ENCODE measurements at regions not wholly inside any gene's neighbourhood (a gene's known extent, or its start where the extent isn't known, plus 50 kb on each side); places are given as distances from the start of the nearest gene placed in this dataset.

DNA sequence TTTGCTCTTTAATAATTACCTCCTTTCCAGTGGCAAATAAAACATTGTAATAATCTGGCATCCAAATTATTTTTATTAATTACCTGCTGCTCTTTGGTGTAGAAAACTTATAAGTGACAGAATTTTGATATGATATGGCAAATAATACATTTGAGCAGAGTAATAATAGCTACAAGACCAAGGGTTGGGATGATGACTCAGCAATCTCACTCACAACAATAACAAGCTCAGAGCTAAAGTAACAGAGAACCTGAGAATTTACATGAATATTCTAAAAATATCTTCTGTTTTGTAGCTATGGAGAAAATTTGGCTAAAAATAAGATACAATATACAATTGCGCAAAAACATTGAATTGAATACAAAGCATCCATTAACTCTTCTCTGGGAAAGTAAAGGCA, 480.8 kb upstream of the COBL start:
- H3K4me3 Mint-ChIP-seq, result no peak overlapping the region
- H3K4me1 Mint-ChIP-seq, result no peaks in the 10 kb centered on the region
- DNase-seq (ENCODE audit: low spot score in 2 of 2) (no peak), ATAC-seq (replicated peaks; ENCODE audit: extremely low read depth, poor library complexity, severe bottlenecking) (no peak)
- H3K27me3 Mint-ChIP-seq, result no peaks in the 10 kb centered on the region
- H3K36me3 Mint-ChIP-seq (ENCODE audit: insufficient read depth), result no peaks in the 10 kb centered on the region
- no peak overlapping the region for H3K27ac Mint-ChIP-seq (ENCODE audit: low read depth)
- peaks cover 13% of the 10 kb centered on the region for H3K9me3 Mint-ChIP-seq

DNA sequence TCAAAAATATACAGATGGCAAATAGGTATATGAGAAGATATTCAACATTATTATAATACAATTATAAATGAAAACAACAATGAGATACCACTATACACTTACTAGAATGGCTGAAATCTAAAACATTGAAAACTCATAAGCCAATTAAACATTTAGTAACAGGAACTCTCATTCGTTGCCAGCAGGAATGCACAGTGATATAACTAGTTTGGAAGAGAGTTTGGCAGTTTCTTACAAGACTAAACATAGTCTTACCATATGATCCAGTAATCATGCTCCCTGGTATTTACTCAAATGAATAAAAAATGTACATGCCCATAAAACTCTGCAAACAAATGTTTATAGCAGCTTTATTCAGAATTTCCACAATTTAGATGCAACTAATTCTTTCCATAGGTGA, 476.2 kb upstream of the COBL start:
- Mint-ChIP-seq H3K4me3 (no peak overlapping the region), H3K4me1 (no peaks in the 10 kb centered on the region), H3K27me3 (no peaks in the 10 kb centered on the region), H3K27ac (ENCODE audit: low read depth) (no peak overlapping the region), H3K36me3 (ENCODE audit: insufficient read depth) (no peaks in the 10 kb centered on the region), H3K9me3 (peaks cover 24% of the 10 kb centered on the region)
- no peak for ATAC-seq (replicated peaks; ENCODE audit: extremely low read depth, poor library complexity, severe bottlenecking)
- DNase-seq (ENCODE audit: low spot score in 2 of 2), result no peak

DNA sequence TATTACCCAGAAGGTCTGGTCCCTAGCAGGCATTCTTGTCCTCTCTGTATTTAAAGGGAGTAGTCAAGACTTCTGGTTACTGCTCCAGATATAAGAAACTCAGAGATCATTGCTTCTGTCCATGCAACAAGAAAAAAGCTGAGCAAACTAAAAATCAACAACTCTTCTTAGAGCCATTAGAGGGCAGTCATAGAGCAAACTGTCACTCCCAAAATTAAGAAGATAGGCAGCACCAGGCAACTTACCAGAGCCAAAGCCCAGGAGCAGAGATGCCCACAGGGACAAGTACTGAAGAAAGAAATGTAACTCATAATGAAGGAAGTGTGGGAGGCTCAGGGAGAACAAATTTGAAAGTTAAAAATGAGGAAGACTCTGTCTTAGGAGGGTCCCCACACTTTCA, 472.9 kb upstream of the COBL start:
- DNase-seq (ENCODE audit: low spot score in 2 of 2) (no peak), ATAC-seq (replicated peaks; ENCODE audit: extremely low read depth, poor library complexity, severe bottlenecking) (no peak)
- Mint-ChIP-seq H3K36me3 (ENCODE audit: insufficient read depth) (no peaks in the 10 kb centered on the region), H3K27me3 (no peaks in the 10 kb centered on the region), H3K9me3 (peaks cover 21% of the 10 kb centered on the region), H3K4me1 (no peaks in the 10 kb centered on the region), H3K27ac (ENCODE audit: low read depth) (no peak overlapping the region), H3K4me3 (no peak overlapping the region)

- no peak for DNase-seq (ENCODE audit: low spot score in 2 of 2)
- H3K4me1 Mint-ChIP-seq, result no peaks in the 10 kb centered on the region
- no peak overlapping the region for H3K27ac Mint-ChIP-seq (ENCODE audit: low read depth)
- H3K27me3 Mint-ChIP-seq, result no peaks in the 10 kb centered on the region
- H3K36me3 Mint-ChIP-seq (ENCODE audit: insufficient read depth), result no peaks in the 10 kb centered on the region
- peaks cover 21% of the 10 kb centered on the region for H3K9me3 Mint-ChIP-seq
- H3K4me3 Mint-ChIP-seq, result no peak overlapping the region
- ATAC-seq (replicated peaks; ENCODE audit: extremely low read depth, poor library complexity, severe bottlenecking), result no peak
Observed at GRCh38 chr7:51786284-51786683, 469.7 kb upstream of the COBL start.

- ATAC-seq (replicated peaks; ENCODE audit: extremely low read depth, poor library complexity, severe bottlenecking), result no peak
- no peak overlapping the region for H3K4me3 Mint-ChIP-seq
- H3K27me3 Mint-ChIP-seq, result no peaks in the 10 kb centered on the region
- H3K4me1 Mint-ChIP-seq, result no peaks in the 10 kb centered on the region
- peaks cover 21% of the 10 kb centered on the region for H3K9me3 Mint-ChIP-seq
- no peaks in the 10 kb centered on the region for H3K36me3 Mint-ChIP-seq (ENCODE audit: insufficient read depth)
- H3K27ac Mint-ChIP-seq (ENCODE audit: low read depth), result no peak overlapping the region
- no peak for DNase-seq (ENCODE audit: low spot score in 2 of 2)
Observed at GRCh38 chr7:51785876-51786275, 469.3 kb upstream of the COBL start.

DNA sequence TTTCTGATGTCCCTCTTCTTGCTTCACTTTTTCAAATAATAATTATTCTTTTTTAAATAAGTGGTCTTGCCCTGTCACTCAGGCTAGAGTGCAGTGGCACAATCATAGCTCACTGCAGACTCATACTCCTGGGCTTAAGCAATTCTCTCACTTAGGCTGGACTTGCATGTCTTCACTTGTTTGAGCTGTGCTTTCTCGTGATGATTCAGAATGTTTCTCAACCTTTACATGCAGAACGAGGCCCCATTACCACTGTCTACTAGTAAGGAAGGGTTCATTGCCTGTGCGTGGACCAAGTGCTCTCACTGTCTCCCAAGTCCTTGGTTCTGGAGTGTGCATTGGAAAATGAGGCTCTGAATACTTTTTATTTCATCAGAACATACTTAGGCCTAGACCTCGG, 468.6 kb upstream of the COBL start:
- Mint-ChIP-seq H3K4me1 (no peaks in the 10 kb centered on the region), H3K27me3 (no peaks in the 10 kb centered on the region), H3K4me3 (no peak overlapping the region), H3K36me3 (ENCODE audit: insufficient read depth) (no peaks in the 10 kb centered on the region), H3K9me3 (peaks cover 21% of the 10 kb centered on the region), H3K27ac (ENCODE audit: low read depth) (no peak overlapping the region)
- DNase-seq (ENCODE audit: low spot score in 2 of 2) (no peak), ATAC-seq (replicated peaks; ENCODE audit: extremely low read depth, poor library complexity, severe bottlenecking) (no peak)

- Mint-ChIP-seq H3K27ac (ENCODE audit: low read depth) (no peak overlapping the region), H3K4me1 (no peaks in the 10 kb centered on the region), H3K36me3 (ENCODE audit: insufficient read depth) (no peaks in the 10 kb centered on the region), H3K4me3 (no peak overlapping the region), H3K27me3 (no peaks in the 10 kb centered on the region), H3K9me3 (peaks cover 24% of the 10 kb centered on the region)
- DNase-seq (ENCODE audit: low spot score in 2 of 2) (no peak), ATAC-seq (replicated peaks; ENCODE audit: extremely low read depth, poor library complexity, severe bottlenecking) (no peak)
Observed at GRCh38 chr7:51783241-51783640, 466.6 kb upstream of the COBL start.

DNA sequence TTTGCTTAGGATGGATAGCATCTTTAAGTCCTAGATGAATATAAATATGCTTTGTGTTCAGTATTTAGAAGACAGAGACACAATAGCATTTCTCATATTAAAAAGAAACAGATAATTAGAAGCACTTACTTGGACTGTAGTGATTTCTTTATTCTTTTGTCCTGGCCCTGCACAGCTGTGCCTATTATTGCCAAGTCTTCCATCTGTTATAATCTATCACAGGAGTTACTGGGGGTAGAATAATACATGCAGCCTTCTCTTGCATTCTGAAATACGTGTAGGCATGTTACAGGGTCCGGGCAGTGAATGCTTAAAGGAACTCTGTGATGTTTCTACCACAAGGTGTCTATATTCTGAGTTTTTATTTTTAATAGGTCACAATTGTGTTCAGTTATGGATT, 461.5 kb upstream of the COBL start:
- H3K27me3 Mint-ChIP-seq, result no peaks in the 10 kb centered on the region
- peaks cover 19% of the 10 kb centered on the region for H3K9me3 Mint-ChIP-seq
- ATAC-seq (replicated peaks; ENCODE audit: extremely low read depth, poor library complexity, severe bottlenecking) (no peak), DNase-seq (ENCODE audit: low spot score in 2 of 2) (no peak)
- no peaks in the 10 kb centered on the region for H3K4me1 Mint-ChIP-seq
- H3K4me3 Mint-ChIP-seq, result no peak overlapping the region
- H3K27ac Mint-ChIP-seq (ENCODE audit: low read depth), result no peak overlapping the region
- H3K36me3 Mint-ChIP-seq (ENCODE audit: insufficient read depth), result no peaks in the 10 kb centered on the region

DNA sequence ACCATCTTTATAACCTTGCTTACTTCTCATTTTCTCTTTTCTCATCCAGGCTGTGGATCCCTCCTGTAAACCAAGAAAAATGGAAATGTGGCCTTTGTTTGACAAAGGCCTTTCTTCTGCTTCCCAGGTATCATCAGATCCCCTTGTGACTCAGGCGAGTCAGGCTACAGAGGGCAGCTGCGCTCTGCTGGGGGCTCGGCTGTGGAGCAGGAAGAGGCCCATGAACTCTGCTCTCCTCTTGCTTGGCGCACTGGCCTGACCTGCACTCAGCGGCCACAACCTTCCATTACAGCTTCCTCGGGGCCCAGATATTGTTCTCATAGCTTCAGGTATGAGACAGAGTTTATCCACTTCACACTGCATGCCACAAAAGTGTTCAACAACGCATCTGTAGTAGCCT, 457.6 kb upstream of the COBL start:
- Mint-ChIP-seq H3K9me3 (peaks cover 11% of the 10 kb centered on the region), H3K27me3 (no peaks in the 10 kb centered on the region), H3K4me3 (no peak overlapping the region), H3K4me1 (no peaks in the 10 kb centered on the region), H3K27ac (ENCODE audit: low read depth) (no peak overlapping the region), H3K36me3 (ENCODE audit: insufficient read depth) (no peaks in the 10 kb centered on the region)
- ATAC-seq (replicated peaks; ENCODE audit: extremely low read depth, poor library complexity, severe bottlenecking) (no peak), DNase-seq (ENCODE audit: low spot score in 2 of 2) (no peak)

DNA sequence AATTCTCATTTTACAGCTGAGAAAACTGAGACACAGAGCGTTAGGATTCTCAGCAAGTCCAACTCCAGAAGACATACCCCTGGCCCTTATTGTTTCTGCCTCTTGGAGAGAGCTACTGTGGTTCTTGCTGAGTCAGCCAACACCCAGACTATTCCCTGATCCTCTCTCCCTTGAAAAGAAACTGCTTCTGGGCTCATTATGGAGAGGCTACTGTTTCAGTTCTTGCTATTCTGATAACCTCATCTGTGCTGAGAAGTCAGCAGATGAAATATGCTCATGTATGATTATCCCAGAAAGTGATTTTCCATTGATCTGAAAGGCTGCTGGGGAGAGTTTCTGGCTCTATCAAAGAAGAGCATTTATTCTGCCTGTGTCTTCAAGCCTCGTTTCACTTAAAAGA, 455.6 kb upstream of the COBL start:
- H3K27me3 Mint-ChIP-seq, result no peaks in the 10 kb centered on the region
- H3K4me3 Mint-ChIP-seq, result no peak overlapping the region
- H3K9me3 Mint-ChIP-seq, result peaks cover 11% of the 10 kb centered on the region
- no peaks in the 10 kb centered on the region for H3K36me3 Mint-ChIP-seq (ENCODE audit: insufficient read depth)
- no peak overlapping the region for H3K27ac Mint-ChIP-seq (ENCODE audit: low read depth)
- ATAC-seq (replicated peaks; ENCODE audit: extremely low read depth, poor library complexity, severe bottlenecking) (no peak), DNase-seq (ENCODE audit: low spot score in 2 of 2) (no peak)
- no peaks in the 10 kb centered on the region for H3K4me1 Mint-ChIP-seq

DNA sequence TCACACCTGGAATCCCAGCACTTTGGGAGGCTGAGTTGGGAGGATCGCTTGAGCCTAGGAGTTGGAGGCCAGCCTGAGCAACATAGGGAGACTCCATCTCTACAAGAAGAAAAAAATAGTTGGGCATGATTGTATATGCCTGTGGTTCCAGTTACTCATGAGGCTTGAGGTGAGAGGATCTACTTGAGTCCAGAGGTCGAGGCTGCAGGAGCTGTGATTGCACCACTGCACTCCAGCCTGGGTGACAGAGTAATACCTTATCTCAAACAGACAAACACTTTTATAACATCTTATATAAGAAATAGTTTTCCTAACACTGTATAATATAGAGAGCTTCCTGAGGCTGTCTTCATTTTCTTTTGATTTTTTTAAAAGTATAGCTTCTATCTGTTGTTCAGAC, 448.4 kb upstream of the COBL start:
- Mint-ChIP-seq H3K4me1 (no peaks in the 10 kb centered on the region), H3K9me3 (peaks cover 22% of the 10 kb centered on the region), H3K36me3 (ENCODE audit: insufficient read depth) (no peaks in the 10 kb centered on the region), H3K4me3 (no peak overlapping the region), H3K27ac (ENCODE audit: low read depth) (no peak overlapping the region), H3K27me3 (no peaks in the 10 kb centered on the region)
- ATAC-seq (replicated peaks; ENCODE audit: extremely low read depth, poor library complexity, severe bottlenecking) (no peak), DNase-seq (ENCODE audit: low spot score in 2 of 2) (no peak)

DNA sequence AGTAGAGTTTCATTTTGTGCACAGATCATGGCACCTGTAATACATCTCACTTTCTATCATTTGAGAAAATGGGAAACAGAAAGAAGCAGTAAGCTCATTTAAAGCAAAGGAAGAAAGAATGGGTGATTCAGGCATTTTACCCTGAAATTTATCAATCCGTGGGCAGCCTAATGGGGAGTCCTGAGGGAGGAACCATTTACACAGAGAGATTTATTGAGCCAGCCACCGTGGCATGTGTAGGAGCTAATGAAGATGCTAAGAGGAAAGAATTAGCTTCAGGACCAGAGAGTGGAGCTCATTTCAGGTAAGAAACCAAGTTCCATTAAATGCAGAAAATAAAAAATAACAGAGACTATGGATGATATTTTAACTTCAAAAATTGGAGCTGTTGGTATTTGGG, 443.4 kb upstream of the COBL start:
- DNase-seq (ENCODE audit: low spot score in 2 of 2) (no peak), ATAC-seq (replicated peaks; ENCODE audit: extremely low read depth, poor library complexity, severe bottlenecking) (no peak)
- Mint-ChIP-seq H3K9me3 (peaks cover 23% of the 10 kb centered on the region), H3K27ac (ENCODE audit: low read depth) (no peak overlapping the region), H3K4me1 (no peaks in the 10 kb centered on the region), H3K4me3 (no peak overlapping the region), H3K27me3 (no peaks in the 10 kb centered on the region), H3K36me3 (ENCODE audit: insufficient read depth) (peaks cover 1% of the 10 kb centered on the region)

DNA sequence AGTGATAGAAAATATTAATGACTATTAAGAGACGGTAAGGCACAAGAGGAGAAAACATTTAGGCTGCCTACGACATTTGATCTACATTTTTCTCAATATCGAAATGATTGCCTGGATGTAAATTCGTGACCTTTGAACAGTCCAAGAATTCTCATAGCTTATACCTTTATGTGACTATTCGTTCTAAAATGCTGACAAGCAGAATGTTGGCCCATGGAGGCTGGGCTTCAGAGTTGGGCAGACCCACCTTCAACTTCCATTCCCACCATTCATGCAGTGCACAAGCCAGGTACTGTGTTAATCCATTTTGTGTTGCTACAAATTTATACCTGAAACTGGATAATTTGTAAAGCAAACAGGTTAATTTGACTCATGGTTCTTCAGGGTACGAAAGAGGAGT, 441.4 kb upstream of the COBL start:
- no peaks in the 10 kb centered on the region for H3K4me1 Mint-ChIP-seq

DNA sequence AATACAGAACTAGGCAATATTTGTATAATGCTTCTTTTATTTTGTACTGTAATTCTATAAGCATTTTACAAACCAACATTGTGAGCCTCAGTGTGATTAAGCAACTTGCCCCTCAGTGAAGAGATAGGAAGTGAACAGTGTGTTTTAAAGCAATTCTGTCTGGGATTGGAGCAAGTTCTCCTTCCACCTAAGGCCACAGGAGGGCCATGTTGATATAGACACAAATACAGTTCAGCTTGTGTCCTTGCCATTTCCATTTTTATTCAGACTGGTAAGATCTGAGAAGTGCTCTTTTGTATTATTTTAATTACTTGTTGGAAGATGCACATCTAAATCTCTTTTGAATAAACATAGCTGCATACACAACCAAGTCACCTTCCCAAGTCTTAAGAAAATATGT, 416.3 kb upstream of the COBL start:
- Mint-ChIP-seq H3K9me3 (peaks cover 19% of the 10 kb centered on the region), H3K27me3 (no peaks in the 10 kb centered on the region)
- ATAC-seq (replicated peaks; ENCODE audit: extremely low read depth, poor library complexity, severe bottlenecking), result no peak

More for the DNA sequence above, 441.4 kb upstream of the COBL start:
- Mint-ChIP-seq H3K4me3 (no peak overlapping the region), H3K27ac (ENCODE audit: low read depth) (no peak overlapping the region), H3K27me3 (no peaks in the 10 kb centered on the region), H3K9me3 (peaks cover 15% of the 10 kb centered on the region), H3K36me3 (ENCODE audit: insufficient read depth) (peaks cover 1% of the 10 kb centered on the region)
- no peak for ATAC-seq (replicated peaks; ENCODE audit: extremely low read depth, poor library complexity, severe bottlenecking)
- DNase-seq (ENCODE audit: low spot score in 2 of 2), result no peak

More for the DNA sequence above, 416.3 kb upstream of the COBL start:
- H3K4me1 Mint-ChIP-seq, result no peaks in the 10 kb centered on the region
- no peaks in the 10 kb centered on the region for H3K36me3 Mint-ChIP-seq (ENCODE audit: insufficient read depth)
- no peak for DNase-seq (ENCODE audit: low spot score in 2 of 2)
- H3K4me3 Mint-ChIP-seq, result no peak overlapping the region
- H3K27ac Mint-ChIP-seq (ENCODE audit: low read depth), result no peak overlapping the region

All from central memory CD8-positive, alpha-beta T cell (primary cell).